ENCODE measurements at regions not wholly inside any gene's neighbourhood (a gene's known extent, or its start where the extent isn't known, plus 50 kb on each side); places are given as distances from the start of the nearest gene placed in this dataset.

DNA sequence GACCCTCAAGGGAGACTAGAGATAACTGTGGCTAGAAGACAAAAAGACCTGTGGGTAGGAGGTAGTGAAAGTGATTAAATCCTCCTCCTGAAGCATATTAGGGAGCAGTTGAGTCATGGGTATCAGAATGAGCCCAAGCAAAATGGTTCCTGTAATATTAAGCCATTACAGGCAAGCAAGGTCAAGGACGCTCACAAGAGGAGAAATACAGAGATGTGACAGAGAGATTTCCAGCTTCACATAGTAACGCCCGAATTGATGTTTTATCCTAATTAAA is 77.7 kb downstream of the FAM76B start:
- H3K9me3 ChIP-seq (ENCODE audit: low read depth) = no peaks in the 10 kb centered on the region
- TF ChIP-seq, protein P1, sequence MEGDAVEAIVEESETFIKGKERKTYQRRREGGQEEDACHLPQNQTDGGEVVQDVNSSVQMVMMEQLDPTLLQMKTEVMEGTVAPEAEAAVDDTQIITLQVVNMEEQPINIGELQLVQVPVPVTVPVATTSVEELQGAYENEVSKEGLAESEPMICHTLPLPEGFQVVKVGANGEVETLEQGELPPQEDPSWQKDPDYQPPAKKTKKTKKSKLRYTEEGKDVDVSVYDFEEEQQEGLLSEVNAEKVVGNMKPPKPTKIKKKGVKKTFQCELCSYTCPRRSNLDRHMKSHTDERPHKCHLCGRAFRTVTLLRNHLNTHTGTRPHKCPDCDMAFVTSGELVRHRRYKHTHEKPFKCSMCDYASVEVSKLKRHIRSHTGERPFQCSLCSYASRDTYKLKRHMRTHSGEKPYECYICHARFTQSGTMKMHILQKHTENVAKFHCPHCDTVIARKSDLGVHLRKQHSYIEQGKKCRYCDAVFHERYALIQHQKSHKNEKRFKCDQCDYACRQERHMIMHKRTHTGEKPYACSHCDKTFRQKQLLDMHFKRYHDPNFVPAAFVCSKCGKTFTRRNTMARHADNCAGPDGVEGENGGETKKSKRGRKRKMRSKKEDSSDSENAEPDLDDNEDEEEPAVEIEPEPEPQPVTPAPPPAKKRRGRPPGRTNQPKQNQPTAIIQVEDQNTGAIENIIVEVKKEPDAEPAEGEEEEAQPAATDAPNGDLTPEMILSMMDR (IDR thresholded peaks at IDR 0.05; ENCODE audit: low read depth, low read length) = no peak
- no peaks in the 10 kb centered on the region for H3K4me1 ChIP-seq (ENCODE audit: low read depth)
- H3K36me3 ChIP-seq = no peaks in the 10 kb centered on the region
- no peaks in the 10 kb centered on the region for H3K27me3 ChIP-seq
- H3K27ac ChIP-seq = no peak overlapping the region
- DNase-seq (ENCODE audit: low read depth in 1 of 2, low spot score in 1 of 2) = no peak
- H3K4me3 ChIP-seq = no peak overlapping the region

DNA sequence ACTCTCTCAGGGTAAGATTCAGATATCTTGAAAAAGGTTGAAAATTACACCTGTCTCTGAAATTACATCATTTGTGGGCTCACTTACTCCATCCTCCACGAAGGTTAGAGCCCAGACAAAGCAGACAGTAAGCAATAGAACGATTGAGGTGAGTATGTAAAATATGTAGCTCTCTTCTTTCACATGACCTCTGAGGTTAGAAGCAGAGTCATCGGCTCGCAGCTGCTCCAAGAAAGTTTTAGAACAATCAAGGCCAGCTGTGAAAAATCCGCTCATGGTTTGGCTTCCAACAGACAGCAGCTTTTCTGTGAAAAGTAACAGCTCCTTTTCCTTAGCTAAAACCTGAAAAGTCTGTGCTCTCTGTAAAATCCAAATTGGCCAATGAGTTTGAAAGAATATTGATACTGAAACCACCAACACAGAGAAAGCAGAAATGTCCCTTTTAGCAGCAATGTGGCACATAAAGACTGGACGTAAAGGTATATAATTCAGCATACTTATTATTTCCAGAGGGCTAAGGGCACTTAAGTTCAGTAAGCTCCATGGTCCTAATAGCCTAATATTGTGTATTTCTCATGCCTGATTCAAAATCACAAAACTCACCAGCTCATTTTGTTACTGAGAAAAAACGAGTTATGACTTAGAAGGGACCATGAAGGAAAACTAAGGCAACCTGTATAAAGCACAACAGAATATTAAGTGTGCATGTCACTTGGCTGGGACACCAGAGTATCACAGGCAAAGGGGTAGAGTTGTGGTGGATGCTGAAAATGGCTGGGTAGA is 78.2 kb downstream of the FAM76B start:
- peak in 1 of 2 donors; percentile 49 for DNase-seq (ENCODE audit: low read depth in 1 of 2, low spot score in 1 of 2)
- no peaks in the 10 kb centered on the region for H3K4me1 ChIP-seq (ENCODE audit: low read depth)
- H3K4me3 ChIP-seq = no peak overlapping the region
- H3K36me3 ChIP-seq = no peaks in the 10 kb centered on the region
- H3K27me3 ChIP-seq = no peaks in the 10 kb centered on the region
- H3K27ac ChIP-seq = no peak overlapping the region
- H3K9me3 ChIP-seq (ENCODE audit: low read depth) = no peaks in the 10 kb centered on the region
- TF ChIP-seq, protein P1 (IDR thresholded peaks at IDR 0.05; ENCODE audit: low read depth, low read length) = no peak

DNA sequence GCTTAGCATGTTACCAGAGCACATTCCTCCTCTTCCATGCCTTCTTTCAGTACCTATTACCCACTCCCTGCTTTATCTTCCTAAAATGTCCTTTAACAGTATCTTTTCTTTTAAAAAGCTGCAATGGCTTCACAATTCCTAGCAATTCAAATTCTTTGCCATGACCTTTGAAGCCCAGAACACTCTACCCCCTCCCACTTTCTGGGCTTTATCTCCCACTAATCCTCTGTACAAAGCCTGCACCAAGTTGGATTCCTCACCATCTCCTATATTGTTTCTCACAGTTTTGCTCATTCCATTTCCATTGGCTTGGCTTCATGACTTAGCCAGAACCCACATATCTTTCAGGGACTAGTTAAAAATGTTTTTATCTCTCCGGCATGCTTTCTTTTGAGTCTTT is 80.9 kb downstream of the FAM76B start:
- H3K36me3 ChIP-seq = no peaks in the 10 kb centered on the region
- no peaks in the 10 kb centered on the region for H3K27me3 ChIP-seq
- no peaks in the 10 kb centered on the region for H3K4me1 ChIP-seq (ENCODE audit: low read depth)
- no peak for DNase-seq (ENCODE audit: low read depth in 1 of 2, low spot score in 1 of 2)
- H3K4me3 ChIP-seq = no peak overlapping the region
- H3K27ac ChIP-seq = no peak overlapping the region
- no peaks in the 10 kb centered on the region for H3K9me3 ChIP-seq (ENCODE audit: low read depth)
- TF ChIP-seq, protein P1 (IDR thresholded peaks at IDR 0.05; ENCODE audit: low read depth, low read length) = no peak

DNA sequence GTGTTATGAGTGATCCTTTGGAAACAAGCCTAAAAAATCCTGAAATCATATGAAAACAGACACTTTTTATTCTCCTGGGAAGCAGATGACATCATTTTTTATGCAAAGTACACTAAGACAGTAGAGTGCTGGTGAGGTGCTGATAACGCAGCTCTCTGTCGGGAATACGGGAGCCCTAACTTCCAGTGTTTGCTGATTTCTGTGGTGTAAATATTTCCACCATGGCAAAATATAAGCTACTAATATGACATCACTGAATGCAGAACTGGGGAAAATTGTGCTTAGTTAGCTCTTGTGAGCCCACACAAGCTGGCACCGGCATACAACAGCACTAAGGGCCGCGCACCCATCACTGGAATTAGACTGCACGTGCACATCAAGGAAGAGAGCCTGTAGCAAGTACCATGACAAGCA is 82.6 kb downstream of the FAM76B start:
- H3K27ac ChIP-seq = no peak overlapping the region

DNA sequence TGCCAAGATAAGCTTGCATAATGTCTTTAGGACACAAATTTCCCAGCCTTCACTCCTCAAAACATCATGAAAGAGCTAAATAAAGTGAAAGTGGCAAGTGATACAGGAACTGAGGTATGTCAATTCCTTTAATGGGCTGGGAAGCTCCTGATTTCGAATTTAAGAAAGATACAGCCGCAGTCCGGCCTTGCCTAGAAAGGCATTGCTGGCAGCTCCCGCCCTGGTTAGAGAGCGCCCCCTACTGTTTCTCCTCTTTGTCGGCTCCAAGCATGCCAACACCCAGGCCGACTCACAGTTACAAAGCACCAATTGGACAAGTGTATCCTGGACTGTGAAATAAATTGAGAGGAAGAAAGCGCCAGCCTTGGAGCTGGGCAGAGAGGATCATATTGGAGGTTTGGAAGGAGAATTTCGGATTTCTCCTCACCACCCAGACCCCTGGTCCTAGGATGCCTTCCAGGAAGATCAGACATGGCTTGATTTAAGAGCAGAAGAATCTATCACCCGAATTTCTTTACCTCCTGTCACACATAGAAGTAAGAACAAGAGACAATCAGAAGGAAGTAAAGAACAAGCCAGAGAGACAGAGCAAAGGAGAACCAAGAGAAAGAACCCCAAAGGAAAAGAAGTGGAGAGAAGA is 84.0 kb downstream of the FAM76B start:
- no peak overlapping the region for H3K27ac ChIP-seq
- no peaks in the 10 kb centered on the region for H3K9me3 ChIP-seq (ENCODE audit: low read depth)
- H3K4me3 ChIP-seq = no peak overlapping the region
- DNase-seq (ENCODE audit: low read depth in 1 of 2, low spot score in 1 of 2) = peak; percentile 90 to 94
- H3K36me3 ChIP-seq = no peaks in the 10 kb centered on the region
- peaks cover 5% of the 10 kb centered on the region for H3K4me1 ChIP-seq (ENCODE audit: low read depth)
- TF ChIP-seq, protein P1 (IDR thresholded peaks at IDR 0.05; ENCODE audit: low read depth, low read length) = peak; percentile 98
- H3K27me3 ChIP-seq = no peaks in the 10 kb centered on the region

More for the DNA sequence above, 82.6 kb downstream of the FAM76B start:
- Histone ChIP-seq H3K9me3 (ENCODE audit: low read depth) (no peaks in the 10 kb centered on the region), H3K27me3 (no peaks in the 10 kb centered on the region), H3K4me3 (no peak overlapping the region), H3K4me1 (ENCODE audit: low read depth) (peaks cover 5% of the 10 kb centered on the region), H3K36me3 (no peaks in the 10 kb centered on the region)
- no peak for DNase-seq (ENCODE audit: low read depth in 1 of 2, low spot score in 1 of 2)
- TF ChIP-seq, protein P1 (IDR thresholded peaks at IDR 0.05; ENCODE audit: low read depth, low read length) = no peak
